Psoas muscle (tissue), 7 donors: ENCODE measurements at regions not wholly inside any gene's neighbourhood (a gene's known extent, or its start where the extent isn't known, plus 50 kb on each side); places are given as distances from the start of the nearest gene placed in this dataset.

ENCODE experiments used
- ATAC-seq, 4 donors: fragments of 200-7000 bp; cut with Tn5 transposase; one replicate each; pipeline ENCODE4 v1.9.1; 2020; ENCODE audit warnings: moderate library complexity in 3 of 4, mild to moderate bottlenecking in 2 of 4
- DNase-seq, 2 donors: peaks; one replicate each; pipeline ENCODE4 v3.0.0-alpha.2; 2020
- H3K27ac ChIP-seq: fragments of 200-600 bp; one replicate; pipeline ENCODE4 v1.8.0; 2022
- H3K27me3 ChIP-seq, 3 donors: fragments of 200-600 bp in 1 of 3; one replicate each; pipeline versions ENCODE4 v1.6.1 to v1.8.0; 2013 to 2022; ENCODE audit warnings: low read length in 2 of 3, mild to moderate bottlenecking in 2 of 3, moderate library complexity in 1 of 3; ENCODE audit not compliant: insufficient read depth in 3 of 3
- H3K36me3 ChIP-seq, 2 donors: fragments of 200-600 bp in 1 of 2; one replicate each; pipeline versions ENCODE4 v1.6.1 to v1.8.0; 2013 to 2022; ENCODE audit warnings: low read depth in 1 of 2, mild to moderate bottlenecking in 1 of 2, moderate library complexity in 1 of 2; ENCODE audit not compliant: insufficient read depth in 1 of 2
- H3K4me1 ChIP-seq: fragments of 200-600 bp; one replicate; pipeline ENCODE4 v1.8.0; 2022
- H3K4me3 ChIP-seq: fragments of 200-600 bp; one replicate; pipeline ENCODE4 v1.8.0; 2022; ENCODE audit warnings: mild to moderate bottlenecking
- H3K9me3 ChIP-seq: fragments of 200-600 bp; one replicate; pipeline ENCODE4 v1.8.0; 2022
- CTCF ChIP-seq: fragments of 200-600 bp; IDR thresholded peaks from one replicate; pipeline ENCODE4 v1.8.0; 2022; ENCODE audit warnings: antibody characterized with exemption
- WGBS, 3 donors: extraction: QIAGEN DNeasy Blood & Tissue Kit; methylation state at CpG; one replicate each; pipeline versions ENCODE4 v1.1.6 to v1.1.7; 2013; 5-methylcytosine and 5-hydroxymethylcytosine counted together
- intact Hi-C, 2 donors: fragments of 100-400 bp; cut with DNase I; formaldehyde crosslinking; loops; one replicate each; pipeline versions ENCODE4 v1.11.0 to v1.14.2; 2022
- donor health status: healthy with polysubstance abuse.
- donor health status: DM: no; HTN: no; CAD: no; lungs with moderate emphysema.
- donor health status: Bipolar disorder and iron deficiency.
- donor health status: healthy.
- donor health status: DM: yes; HTN: yes; CAD: no.
- donor health status: DM: no; HTN: no; CAD: no.
- donor health status: DM: yes; HTN: yes; CAD: no.

DNA sequence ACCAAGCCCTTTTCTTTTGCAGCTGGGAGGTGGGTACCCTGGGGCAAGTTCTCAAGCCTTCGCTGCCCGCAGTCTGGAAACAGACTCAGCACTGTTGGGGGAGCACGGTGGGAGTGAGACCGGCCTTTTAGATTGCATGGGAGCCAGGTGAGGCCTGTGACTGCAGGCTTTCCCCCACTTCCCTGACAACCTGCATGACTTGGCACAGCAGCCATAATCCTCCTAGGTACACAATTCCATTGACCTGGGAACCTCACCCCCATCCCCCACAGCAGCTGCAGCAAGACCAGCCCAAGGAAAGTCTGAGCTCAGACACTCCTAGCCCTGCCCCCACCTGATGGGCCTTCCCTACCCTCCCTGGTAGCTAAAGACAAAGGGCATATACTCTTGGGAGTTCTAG lies 52.2 kb upstream of the CCDC80 start:
- ATAC-seq, result no peak
- Histone ChIP-seq H3K4me1 (no peaks in the 10 kb centered on the region), H3K27ac (no peak overlapping the region), H3K4me3 (no peak overlapping the region), H3K27me3 (no peaks in the 10 kb centered on the region), H3K36me3 (no peaks in the 10 kb centered on the region), H3K9me3 (no peaks in the 10 kb centered on the region)
- intact Hi-C loops, result no loop called here
- no peak for DNase-seq
- TF ChIP-seq CTCF, result no peak
- WGBS, 3 donors, result 88 to 100% (median 97%) methylated on average over 4 of the region's 4 CpGs
